RWPE1 (cell line): ENCODE measurements at regions not wholly inside any gene's neighbourhood (a gene's known extent, or its start where the extent isn't known, plus 50 kb on each side); places are given as distances from the start of the nearest gene placed in this dataset.

ENCODE experiments used
- CTCF ChIA-PET: fragments of 350-600 bp; sonication (Branson Sonifier 250); formaldehyde crosslinking; extraction: SDS; loops from one replicate; lab custom pipeline; 2021; lab: Yijun Ruan, JAX
- POLR2A ChIA-PET: fragments of 400-600 bp; formaldehyde crosslinking; extraction: SDS; loops from one replicate; lab custom pipeline; 2020; ENCODE audit warnings: antibody characterized with exemption; ENCODE audit not compliant: low non-redundant PET; lab: Yijun Ruan, JAX
- DNase-seq: peaks from one replicate; pipeline ENCODE4 v3.0.0; 2012; ENCODE audit warnings: low spot score
- H3K27ac ChIP-seq: fragments of 450-650 bp; 2 replicates; pipeline ENCODE4 v1.5.1; 2017
- TF ChIP-seq, protein P1 (sequence below): fragments of 450-650 bp; conservative IDR thresholded peaks from 2 replicates; pipeline ENCODE4 v1.5.1; 2017; ENCODE audit warnings: low read depth, mild to moderate bottlenecking

DNA sequence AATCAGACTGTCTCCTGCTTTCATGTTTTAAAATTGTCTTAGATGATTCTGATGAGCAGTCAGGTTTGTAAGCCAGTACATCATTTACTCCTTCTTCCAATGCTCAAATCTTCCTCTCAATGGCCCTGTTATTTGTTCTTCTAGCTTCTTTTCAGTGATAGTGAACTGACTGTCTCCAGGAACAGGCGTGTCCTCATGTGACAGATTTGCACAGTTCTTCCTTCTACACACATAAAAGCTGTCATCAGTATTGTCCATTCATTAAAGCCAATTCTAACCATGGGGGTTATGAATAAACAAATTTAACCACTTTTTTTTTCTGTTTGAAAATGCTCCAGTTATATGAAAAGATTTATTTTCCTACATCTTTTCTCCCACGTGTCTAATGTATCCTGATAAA lies 308.7 kb upstream of the SORCS1 start:
- CTCF ChIA-PET, result no interaction called here
- no peak for DNase-seq
- TF ChIP-seq, protein P1, sequence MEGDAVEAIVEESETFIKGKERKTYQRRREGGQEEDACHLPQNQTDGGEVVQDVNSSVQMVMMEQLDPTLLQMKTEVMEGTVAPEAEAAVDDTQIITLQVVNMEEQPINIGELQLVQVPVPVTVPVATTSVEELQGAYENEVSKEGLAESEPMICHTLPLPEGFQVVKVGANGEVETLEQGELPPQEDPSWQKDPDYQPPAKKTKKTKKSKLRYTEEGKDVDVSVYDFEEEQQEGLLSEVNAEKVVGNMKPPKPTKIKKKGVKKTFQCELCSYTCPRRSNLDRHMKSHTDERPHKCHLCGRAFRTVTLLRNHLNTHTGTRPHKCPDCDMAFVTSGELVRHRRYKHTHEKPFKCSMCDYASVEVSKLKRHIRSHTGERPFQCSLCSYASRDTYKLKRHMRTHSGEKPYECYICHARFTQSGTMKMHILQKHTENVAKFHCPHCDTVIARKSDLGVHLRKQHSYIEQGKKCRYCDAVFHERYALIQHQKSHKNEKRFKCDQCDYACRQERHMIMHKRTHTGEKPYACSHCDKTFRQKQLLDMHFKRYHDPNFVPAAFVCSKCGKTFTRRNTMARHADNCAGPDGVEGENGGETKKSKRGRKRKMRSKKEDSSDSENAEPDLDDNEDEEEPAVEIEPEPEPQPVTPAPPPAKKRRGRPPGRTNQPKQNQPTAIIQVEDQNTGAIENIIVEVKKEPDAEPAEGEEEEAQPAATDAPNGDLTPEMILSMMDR, result no peak
- no peak overlapping the region for H3K27ac ChIP-seq
- POLR2A ChIA-PET, result no interaction called here

DNA sequence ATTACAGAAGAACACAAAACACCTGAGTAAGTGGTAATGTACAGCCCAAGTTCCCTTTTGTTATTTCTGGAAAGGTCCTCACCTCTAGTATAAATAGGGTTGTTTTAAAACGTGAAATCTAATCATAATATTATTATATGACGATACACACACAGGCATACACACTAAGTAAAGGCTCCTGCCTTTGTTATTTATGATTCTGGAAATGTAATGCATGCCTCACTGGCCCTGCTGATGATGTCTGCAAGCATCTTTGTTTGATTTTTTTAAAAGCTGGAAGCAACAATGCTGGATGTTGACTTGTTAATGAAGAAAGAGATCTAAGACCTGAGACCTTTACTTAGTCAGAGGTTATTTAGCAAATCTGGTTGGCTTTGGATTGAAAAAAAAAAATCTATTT lies 307.4 kb upstream of the SORCS1 start:
- H3K27ac ChIP-seq, result no peak overlapping the region
- TF ChIP-seq, protein P1, result no peak
- POLR2A ChIA-PET, result no interaction called here
- no peak for DNase-seq
- CTCF ChIA-PET, result no interaction called here

DNA sequence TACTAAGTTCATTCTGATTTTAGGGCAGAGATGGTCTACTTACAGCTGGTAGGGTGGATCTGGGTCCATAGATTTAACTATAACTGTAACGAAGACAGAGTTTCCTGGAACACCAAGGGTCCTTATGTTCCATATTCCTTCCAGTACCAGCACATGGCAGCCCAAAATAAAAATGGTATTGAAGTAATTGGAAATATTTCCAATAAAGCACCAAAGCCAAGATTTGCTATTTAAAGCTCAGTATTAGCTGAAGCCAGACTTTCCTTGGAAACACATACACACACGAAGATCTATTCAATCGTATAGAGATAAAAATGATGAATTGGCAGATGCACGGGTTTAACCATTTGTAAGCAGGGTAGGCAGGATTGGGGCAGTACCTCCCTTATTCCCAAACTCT lies 289.1 kb upstream of the SORCS1 start:
- POLR2A ChIA-PET, result no interaction called here

DNA sequence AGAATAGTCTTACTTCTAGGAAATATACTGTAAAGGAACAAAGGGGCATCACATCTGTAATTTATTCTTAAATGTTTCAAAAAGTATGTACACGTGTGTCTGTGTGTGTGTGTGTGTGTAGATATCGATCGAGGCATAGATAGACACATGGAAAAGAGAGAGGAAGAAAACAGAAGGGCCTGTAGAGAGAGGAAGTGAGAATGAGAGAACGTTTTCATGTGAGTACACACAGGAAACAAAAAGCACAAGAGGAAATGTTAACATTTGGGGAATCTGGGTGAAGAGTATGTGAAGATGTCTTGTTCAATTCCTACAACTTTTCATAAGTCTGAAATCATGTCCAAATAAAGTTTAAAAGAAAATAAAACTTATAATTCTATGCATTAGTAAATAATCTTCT lies 286.5 kb upstream of the SORCS1 start:
- TF ChIP-seq, protein P1, result no peak
- ChIA-PET CTCF (no interaction called here), POLR2A (no interaction called here)
- H3K27ac ChIP-seq, result no peak overlapping the region
- DNase-seq, result no peak

More for the DNA sequence above, 289.1 kb upstream of the SORCS1 start:
- no peak for DNase-seq
- CTCF ChIA-PET, result no interaction called here
- no peak overlapping the region for H3K27ac ChIP-seq
- TF ChIP-seq, protein P1, result no peak

DNA sequence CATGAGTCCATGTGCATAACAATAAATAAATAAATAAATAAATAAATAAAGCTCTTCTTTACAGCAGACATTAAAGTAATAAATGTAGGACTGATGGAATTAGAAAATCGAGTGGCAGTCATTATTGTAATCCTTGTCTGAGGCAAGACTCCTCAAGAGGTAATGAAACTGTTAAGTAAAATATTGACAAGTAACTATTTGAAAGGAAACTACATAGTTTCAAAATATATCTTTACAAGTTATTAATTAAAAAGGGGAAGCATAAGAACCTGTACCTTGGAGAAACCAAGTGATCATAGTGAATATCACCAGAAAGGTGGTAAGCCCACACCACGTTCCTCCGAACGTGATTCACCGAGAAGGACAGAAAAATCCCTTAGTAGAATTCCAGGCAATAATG lies 285.6 kb upstream of the SORCS1 start:
- ChIA-PET CTCF (no interaction called here), POLR2A (no interaction called here)
- no peak overlapping the region for H3K27ac ChIP-seq
- DNase-seq, result no peak
- TF ChIP-seq, protein P1, result no peak

DNA sequence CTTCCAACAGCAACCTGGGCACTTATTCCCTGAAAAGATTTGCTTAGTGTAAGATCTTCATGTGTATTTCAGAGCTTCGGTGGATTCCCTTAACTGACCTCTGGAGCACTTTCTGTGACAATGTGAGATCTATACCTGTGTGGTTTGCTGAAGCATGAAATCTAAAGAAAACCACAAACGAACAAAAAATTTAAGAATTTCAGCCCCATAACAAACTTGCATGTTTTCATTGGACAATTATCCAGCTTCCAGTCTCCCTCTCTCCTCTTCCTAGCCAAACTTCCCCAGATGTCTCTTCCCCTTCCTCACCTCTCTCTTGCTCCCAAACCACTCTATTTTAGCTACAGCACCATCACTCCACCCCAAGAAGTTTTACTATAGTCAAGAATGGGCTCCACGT lies 279.9 kb upstream of the SORCS1 start:
- TF ChIP-seq, protein P1, result no peak
- no peak overlapping the region for H3K27ac ChIP-seq
- DNase-seq, result no peak
- CTCF ChIA-PET, result no interaction called here
- POLR2A ChIA-PET, result no interaction called here

DNA sequence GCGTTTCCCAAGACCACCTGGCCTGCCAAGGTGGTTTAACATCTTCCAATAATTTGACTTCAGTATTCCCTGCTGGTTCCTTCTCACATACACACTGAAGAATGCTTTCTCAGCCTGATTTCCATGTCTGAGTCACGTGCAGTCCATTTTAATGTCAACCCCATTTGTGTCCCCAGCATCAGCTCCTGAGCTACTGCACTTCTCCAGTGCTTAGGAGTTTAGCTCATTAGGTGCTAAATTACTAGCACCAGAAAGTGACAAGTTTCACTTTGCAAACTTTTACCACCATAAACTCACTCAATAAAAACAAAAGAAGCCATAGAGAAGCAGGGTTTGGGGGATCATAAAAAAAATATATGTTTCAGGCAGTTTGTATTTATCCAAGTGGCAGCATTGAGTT lies 279.3 kb upstream of the SORCS1 start:
- POLR2A ChIA-PET, result no interaction called here
- DNase-seq, result no peak
- CTCF ChIA-PET, result no interaction called here
- TF ChIP-seq, protein P1, result no peak
- no peak overlapping the region for H3K27ac ChIP-seq
